Gastroesophageal sphincter (tissue), 4 donors: ENCODE measurements at regions not wholly inside any gene's neighbourhood (a gene's known extent, or its start where the extent isn't known, plus 50 kb on each side); places are given as distances from the start of the nearest gene placed in this dataset.

Source experiments
- ATAC-seq: fragments of 150-250 bp; one replicate; pipeline ENCODE4 v1.9.1; 2016; ENCODE audit warnings: mild to moderate bottlenecking, moderate library complexity
- H3K27ac ChIP-seq, 4 donors: fragments of 200-600 bp; sonication (generic) in 3 of 4; 1 replicate in 3 of 4; 2 replicates in 1 of 4; pipeline ENCODE4 v1.5.1; 2016 to 2019
- H3K27me3 ChIP-seq: fragments of 200-600 bp; sonication (generic); one replicate; pipeline ENCODE4 v1.5.1; 2019
- H3K36me3 ChIP-seq, 2 donors: fragments of 200-600 bp; sonication (generic); one replicate each; pipeline ENCODE4 v1.5.1; 2019; ENCODE audit warnings: control low read depth in 1 of 2
- H3K4me1 ChIP-seq, 3 donors: fragments of 200-600 bp; sonication (generic); 1 replicate in 2 of 3; 2 replicates in 1 of 3; pipeline ENCODE4 v1.5.1; 2016 to 2019; ENCODE audit warnings: control low read depth in 2 of 3
- H3K4me3 ChIP-seq, 2 donors: fragments of 200-600 bp; sonication (generic); one replicate each; pipeline ENCODE4 v1.5.1; 2019; ENCODE audit warnings: mild to moderate bottlenecking in 1 of 2, moderate library complexity in 1 of 2
- H3K9me3 ChIP-seq, 3 donors: fragments of 200-600 bp; sonication (generic); one replicate each; pipeline ENCODE4 v1.5.1; 2017 to 2019; ENCODE audit warnings: control low read depth in 2 of 3
- CTCF ChIP-seq, 4 experiments: fragments of 200-600 bp in 2 of 4; fragments of 450-650 bp in 2 of 4; sonication (generic) in 1 of 4; IDR thresholded peaks; one replicate each; pipeline ENCODE4 v1.5.1; 2017 to 2019; ENCODE audit warnings: antibody characterized with exemption in 4 of 4, mild to moderate bottlenecking in 2 of 4, moderate library complexity in 2 of 4
- EP300 ChIP-seq: sonication (generic); formaldehyde crosslinking; IDR thresholded peaks from one replicate; pipeline ENCODE4 v1.6.1; 2017; ENCODE audit warnings: antibody characterized with exemption, mild to moderate bottlenecking
- POLR2A ChIP-seq, 2 donors: fragments of 450-650 bp; IDR thresholded peaks; one replicate each; pipeline ENCODE4 v1.6.1; 2017; ENCODE audit warnings: antibody characterized with exemption in 2 of 2, mild to moderate bottlenecking in 2 of 2, moderate library complexity in 1 of 2
- POLR2AphosphoS5 ChIP-seq: sonication (generic); formaldehyde crosslinking; IDR thresholded peaks from one replicate; pipeline ENCODE4 v1.6.1; 2017; ENCODE audit warnings: antibody characterized with exemption
- WGBS, 2 donors: methylation state at CpG; one replicate each; pipeline ENCODE4 v1.1.5; 2018; ENCODE audit warnings: low coverage in 1 of 2; 5-methylcytosine and 5-hydroxymethylcytosine counted together

- ATAC-seq = no peak
- Histone ChIP-seq H3K4me1 (no peaks in the 10 kb centered on the region), H3K27ac (no peak overlapping the region), H3K9me3 (peaks cover 0 to 19% (median 0%) of the 10 kb centered on the region in 3 donors), H3K36me3 (no peaks in the 10 kb centered on the region), H3K27me3 (peaks cover 7% of the 10 kb centered on the region), H3K4me3 (no peak overlapping the region)
- TF ChIP-seq CTCF (IDR thresholded peaks at IDR 0.05) (no peak), POLR2A (IDR thresholded peaks at IDR 0.05) (no peak), EP300 (no peak), POLR2AphosphoS5 (no peak)
- WGBS, 2 donors = 82 to 91% methylated on average over 3 to 6 of the region's 6 CpGs
Measured at GRCh38 chr22:47919893-47920292, 1157.4 kb downstream of the TBC1D22A start.

- Histone ChIP-seq H3K27ac (no peak overlapping the region), H3K4me3 (no peak overlapping the region), H3K4me1 (no peaks in the 10 kb centered on the region), H3K9me3 (peaks cover 0 to 10% (median 0%) of the 10 kb centered on the region in 3 donors), H3K36me3 (no peaks in the 10 kb centered on the region), H3K27me3 (peaks cover 6% of the 10 kb centered on the region)
- TF ChIP-seq POLR2A (IDR thresholded peaks at IDR 0.05) = no peak
- no peak for TF ChIP-seq EP300
- no peak for TF ChIP-seq CTCF (IDR thresholded peaks at IDR 0.05)
- no peak for TF ChIP-seq POLR2AphosphoS5
- 45 to 61% methylated on average over 4 to 6 of the region's 11 CpGs for WGBS, 2 donors
- no peak for ATAC-seq
Measured at GRCh38 chr22:47919001-47919441, 1156.6 kb downstream of the TBC1D22A start.

- 54 to 67% methylated on average over 8 to 9 of the region's 15 CpGs for WGBS, 2 donors
Measured at GRCh38 chr22:47918276-47918921, 1155.9 kb downstream of the TBC1D22A start.

GRCh38 chr22:47914481-47915097 lies 1152.1 kb downstream of the TBC1D22A start:
- no peaks in the 10 kb centered on the region for H3K4me1 ChIP-seq
- H3K27ac ChIP-seq = no peak overlapping the region
- no peak overlapping the region for H3K4me3 ChIP-seq
- WGBS, 2 donors = 83 to 84% methylated on average over 5 to 14 of the region's 15 CpGs
- peaks cover 0 to 14% (median 0%) of the 10 kb centered on the region in 3 donors for H3K9me3 ChIP-seq
- H3K36me3 ChIP-seq = no peaks in the 10 kb centered on the region
- ATAC-seq = no peak
- H3K27me3 ChIP-seq = peaks cover 6% of the 10 kb centered on the region
- no peak for TF ChIP-seq POLR2AphosphoS5

More at GRCh38 chr22:47918276-47918921, 1155.9 kb downstream of the TBC1D22A start:
- Histone ChIP-seq H3K4me1 (no peaks in the 10 kb centered on the region), H3K36me3 (no peaks in the 10 kb centered on the region), H3K4me3 (no peak overlapping the region), H3K27ac (no peak overlapping the region), H3K9me3 (peaks cover 0 to 4% (median 0%) of the 10 kb centered on the region in 3 donors), H3K27me3 (peaks cover 6% of the 10 kb centered on the region)
- ATAC-seq = no peak
- TF ChIP-seq EP300 (no peak), POLR2AphosphoS5 (no peak), POLR2A (IDR thresholded peaks at IDR 0.05) (no peak), CTCF (IDR thresholded peaks at IDR 0.05) (no peak)

GRCh38 chr22:47902646-47903180 lies 1140.3 kb downstream of the TBC1D22A start:
- H3K27me3 ChIP-seq = peaks cover 8% of the 10 kb centered on the region
- no peak for TF ChIP-seq CTCF (IDR thresholded peaks at IDR 0.05)
- no peak for TF ChIP-seq EP300
- no peak for TF ChIP-seq POLR2AphosphoS5
- TF ChIP-seq POLR2A (IDR thresholded peaks at IDR 0.05) = no peak
- ATAC-seq = no peak

More at GRCh38 chr22:47902646-47903180, 1140.3 kb downstream of the TBC1D22A start:
- Histone ChIP-seq H3K4me3 (no peak overlapping the region), H3K27ac (no peak overlapping the region), H3K36me3 (no peaks in the 10 kb centered on the region), H3K4me1 (no peaks in the 10 kb centered on the region), H3K9me3 (peaks cover 0 to 8% (median 0%) of the 10 kb centered on the region in 3 donors)
- WGBS, 2 donors = 82 to 87% methylated on average over 6 to 7 of the region's 9 CpGs
